Suppressor macrophage treated with lipopolysaccharide for 4 hours (primary cell): ENCODE measurements at regions not wholly inside any gene's neighbourhood (a gene's known extent, or its start where the extent isn't known, plus 50 kb on each side); places are given as distances from the start of the nearest gene placed in this dataset.

ENCODE experiments used
- DNase-seq: peaks from one replicate; pipeline ENCODE4 v3.0.0-alpha.2; 2020

DNA sequence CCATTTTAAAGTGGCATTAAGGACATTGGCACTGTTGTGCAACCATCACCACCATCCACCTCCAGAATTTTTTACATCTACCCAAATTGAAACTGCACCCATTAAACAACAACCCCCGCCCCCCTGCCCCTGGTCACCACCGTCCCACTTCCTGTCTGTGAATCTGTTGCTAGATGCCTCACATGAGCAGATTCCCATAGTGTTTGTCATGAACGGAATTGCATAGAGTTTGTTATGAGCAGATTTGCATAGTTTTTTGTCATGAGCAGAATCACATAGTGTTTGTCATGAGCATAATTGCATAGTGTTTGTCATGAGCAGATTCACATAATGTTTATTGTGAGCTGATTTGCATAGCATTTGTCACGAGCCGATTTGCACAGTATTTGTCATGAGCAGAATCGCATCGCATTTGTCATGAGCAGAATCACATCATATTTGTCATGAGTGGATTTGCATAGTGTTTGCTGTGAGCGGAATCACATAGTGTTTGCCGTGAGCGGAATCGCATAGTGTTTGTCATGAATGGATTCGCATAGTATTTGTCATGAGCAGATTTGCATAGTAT lies 54.0 kb upstream of the GTF3A start:
- peak; percentile 40 for DNase-seq

DNA sequence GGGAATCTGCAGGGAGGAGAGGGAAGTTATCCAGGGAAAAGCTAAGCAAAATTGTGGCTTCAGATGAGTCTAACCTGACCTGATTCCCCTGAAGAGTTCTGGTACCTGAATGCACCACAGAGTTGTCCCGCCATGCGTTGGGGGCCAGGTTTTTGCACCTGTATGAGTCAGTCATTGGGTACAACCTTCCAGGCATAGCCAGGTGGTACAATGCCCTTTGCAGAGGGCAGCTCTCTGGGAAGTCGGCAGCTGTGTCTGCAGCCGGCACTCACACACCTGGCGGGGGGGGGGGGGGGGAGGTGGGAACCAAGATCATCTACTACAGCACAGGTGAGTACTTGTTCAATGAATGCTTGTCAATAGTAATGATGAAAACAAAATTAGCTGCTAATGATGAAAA lies 52.5 kb upstream of the GTF3A start:
- no peak for DNase-seq

DNA sequence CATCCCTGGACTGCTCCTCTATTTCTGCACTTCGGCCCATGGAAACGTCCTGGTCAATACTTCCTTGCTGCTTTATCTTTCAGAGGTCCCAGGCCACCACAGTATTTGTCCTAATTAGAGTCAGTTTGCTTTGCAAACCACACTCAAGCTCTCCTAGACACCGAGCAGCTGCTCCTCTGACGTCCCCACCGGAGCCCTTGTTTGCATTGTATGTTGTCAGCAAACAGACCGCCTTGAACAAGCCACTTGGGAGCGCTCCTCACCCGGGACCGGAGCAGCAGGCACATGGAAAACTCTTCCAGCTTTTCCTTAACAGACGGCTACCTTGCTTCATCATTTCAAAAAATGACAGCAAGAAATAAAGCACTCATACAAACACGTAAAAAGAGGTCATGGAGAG lies 51.5 kb upstream of the GTF3A start:
- no peak for DNase-seq

DNA sequence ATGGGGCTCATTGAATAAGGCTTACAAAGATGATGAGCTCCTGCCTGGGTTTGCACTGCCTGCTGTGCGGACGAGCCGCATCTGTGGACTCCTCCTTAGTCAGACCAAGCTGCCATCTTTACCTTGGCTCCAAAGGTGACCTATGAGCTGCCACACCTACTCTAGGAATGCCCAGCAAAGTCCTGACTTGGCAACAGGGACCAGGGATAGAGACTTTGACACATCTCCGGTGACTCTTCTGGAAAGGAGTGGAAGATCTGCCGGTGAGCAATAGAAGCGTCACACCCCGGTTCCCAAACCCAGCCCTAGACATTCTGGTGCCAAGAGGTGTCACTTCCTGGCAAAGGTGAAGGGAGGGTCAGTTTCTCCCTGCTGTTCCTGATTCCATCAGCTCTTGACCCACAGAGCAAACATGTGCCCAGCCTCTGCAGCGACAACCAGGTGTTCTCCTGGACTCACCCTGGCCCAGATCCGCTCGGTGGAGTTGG lies 50.2 kb upstream of the GTF3A start:
- DNase-seq: no peak
